ENCODE measurements at regions not wholly inside any gene's neighbourhood (a gene's known extent, or its start where the extent isn't known, plus 50 kb on each side); places are given as distances from the start of the nearest gene placed in this dataset.

- Histone ChIP-seq H2AFZ (no peak overlapping the region), H3K4me2 (no peak overlapping the region), H3K79me2 (replicated peaks; ENCODE audit: insufficient read depth) (no peaks in the 10 kb centered on the region), H3F3A (replicated peaks; ENCODE audit: low read depth) (no peaks in the 10 kb centered on the region), H3K4me3 (no peak overlapping the region), H3K9me2 (ENCODE audit: insufficient read depth) (peaks cover 11% of the 10 kb centered on the region; the same call in 1 of the 2 replicates), H3K27me3 (ENCODE audit: insufficient read depth) (no peaks in the 10 kb centered on the region), H4K20me1 (replicated peaks; ENCODE audit: insufficient read depth) (no peaks in the 10 kb centered on the region), H3K27ac (ENCODE audit: low read depth) (no peak overlapping the region), H3K36me3 (ENCODE audit: insufficient read depth) (no peaks in the 10 kb centered on the region), H3K4me1 (ENCODE audit: insufficient read depth) (no peaks in the 10 kb centered on the region; the same call in 1 of the 2 replicates)
- ATAC-seq, result no peak
- no peak overlapping the region for H3K27ac Mint-ChIP-seq
- peaks cover 18% of the 10 kb centered on the region for H3K36me3 Mint-ChIP-seq (ENCODE audit: low read depth)
- no peak for DNase-seq (ENCODE audit: low spot score)
- peaks cover 27% of the 10 kb centered on the region for H3K9me3 Mint-ChIP-seq
- no peak overlapping the region for H3K4me3 Mint-ChIP-seq
- TF ChIP-seq POLR2AphosphoS5 (IDR thresholded peaks at IDR 0.05; ENCODE audit: low read depth) (no peak), ETS1 (IDR thresholded peaks at IDR 0.05) (no peak), ZNF114 (CRISPR knock-in tag; IDR thresholded peaks at IDR 0.05) (no peak), CREB1 (CRISPR knock-in tag; IDR thresholded peaks at IDR 0.05; ENCODE audit: low read depth) (no peak), STAT1 (IDR thresholded peaks at IDR 0.05; ENCODE audit: unreplicated experiment) (no peak), JUNB (IDR thresholded peaks at IDR 0.05; ENCODE audit: unreplicated experiment) (no peak), ZNF331 (CRISPR knock-in tag; IDR thresholded peaks at IDR 0.05; ENCODE audit: low read depth) (no peak), CTCF (conservative IDR thresholded peaks at IDR 0.05; ENCODE audit: low read depth in 2 of 2) (no peak), EZH2 (IDR thresholded peaks at IDR 0.05; ENCODE audit: low read depth, unreplicated experiment) (no peak), NANOG (IDR thresholded peaks at IDR 0.05; ENCODE audit: borderline replicate concordance) (no peak), REST (IDR thresholded peaks at IDR 0.05; ENCODE audit: unreplicated experiment) (no peak), EZH2phosphoT487 (IDR thresholded peaks at IDR 0.05; ENCODE audit: unreplicated experiment) (no peak), ZNF462 (CRISPR knock-in tag; IDR thresholded peaks at IDR 0.05) (no peak)
- peaks cover 4% of the 10 kb centered on the region for H3K27me3 Mint-ChIP-seq (ENCODE audit: insufficient read depth, low read depth, poor library complexity)
- H3K4me1 Mint-ChIP-seq, result peaks cover 3% of the 10 kb centered on the region
Observed at GRCh38 chr14:44036248-44036647, 470.8 kb downstream of the FSCB start.

Measured in GM23338 (cell line).